Type B pancreatic cell (in vitro differentiated cells): ENCODE measurements at regions not wholly inside any gene's neighbourhood (a gene's known extent, or its start where the extent isn't known, plus 50 kb on each side); places are given as distances from the start of the nearest gene placed in this dataset.

Experiments used
- DNase-seq: peaks from one replicate; pipeline ENCODE4 v3.0.0; 2021; ENCODE audit warnings: mixed read lengths; ENCODE audit not compliant: unreplicated experiment; ENCODE audit errors: extremely low spot score
- H3K27ac Mint-ChIP-seq: 2 replicates; pipeline ENCODE4 v1.8.0; 2021; ENCODE audit warnings: mild to moderate bottlenecking, mixed read lengths
- H3K27me3 Mint-ChIP-seq: 2 replicates; pipeline ENCODE4 v1.8.0; 2021; ENCODE audit warnings: mixed read lengths
- H3K36me3 Mint-ChIP-seq: 2 replicates; pipeline ENCODE4 v1.8.0; 2021; ENCODE audit warnings: mixed read lengths
- H3K4me1 Mint-ChIP-seq: one replicate; pipeline ENCODE4 v1.8.0; 2021; ENCODE audit warnings: mixed read lengths; ENCODE audit not compliant: unreplicated experiment
- H3K4me3 Mint-ChIP-seq: 2 replicates; pipeline ENCODE4 v1.8.0; 2021; ENCODE audit warnings: mild to moderate bottlenecking, mixed read lengths
- H3K9me3 Mint-ChIP-seq: 2 replicates; pipeline ENCODE4 v1.8.0; 2021; ENCODE audit warnings: mixed read lengths
- CTCF ChIP-seq: fragments of 200-600 bp; sonication (generic); conservative IDR thresholded peaks from 2 replicates; pipeline ENCODE4 v1.5.0; 2021; ENCODE audit warnings: antibody characterized with exemption, mild to moderate bottlenecking

GRCh38 chr7:110529175-110529574 is 561.8 kb upstream of the LRRN3 start:
- H3K4me3 Mint-ChIP-seq: no peak overlapping the region
- no peak for DNase-seq
- no peak for TF ChIP-seq CTCF
- H3K27me3 Mint-ChIP-seq: no peaks in the 10 kb centered on the region
- no peaks in the 10 kb centered on the region for H3K36me3 Mint-ChIP-seq
- H3K4me1 Mint-ChIP-seq: peaks cover 11% of the 10 kb centered on the region
- no peak overlapping the region for H3K27ac Mint-ChIP-seq
- peaks cover 13% of the 10 kb centered on the region for H3K9me3 Mint-ChIP-seq

- Mint-ChIP-seq H3K27ac (no peak overlapping the region), H3K36me3 (no peaks in the 10 kb centered on the region), H3K27me3 (no peaks in the 10 kb centered on the region), H3K4me1 (peaks cover 18% of the 10 kb centered on the region), H3K4me3 (no peak overlapping the region), H3K9me3 (peaks cover 14% of the 10 kb centered on the region)
- DNase-seq: no peak
- TF ChIP-seq CTCF: no peak
Observed at GRCh38 chr7:110531186-110531585, 559.7 kb upstream of the LRRN3 start.

- Mint-ChIP-seq H3K27me3 (no peaks in the 10 kb centered on the region), H3K9me3 (peaks cover 28% of the 10 kb centered on the region), H3K4me3 (peak overlapping the region; percentile 71), H3K36me3 (no peaks in the 10 kb centered on the region), H3K4me1 (peaks cover 18% of the 10 kb centered on the region), H3K27ac (peak overlapping the region; percentile 97)
- DNase-seq: no peak
- no peak for TF ChIP-seq CTCF
Observed at GRCh38 chr7:110534241-110534931, 556.5 kb upstream of the LRRN3 start.

GRCh38 chr7:110539216-110539615 is 551.7 kb upstream of the LRRN3 start:
- Mint-ChIP-seq H3K4me3 (no peak overlapping the region), H3K27ac (no peak overlapping the region), H3K4me1 (peaks cover 7% of the 10 kb centered on the region), H3K36me3 (no peaks in the 10 kb centered on the region), H3K9me3 (peaks cover 17% of the 10 kb centered on the region), H3K27me3 (no peaks in the 10 kb centered on the region)
- no peak for TF ChIP-seq CTCF
- no peak for DNase-seq

GRCh38 chr7:110541962-110542361 is 549.0 kb upstream of the LRRN3 start:
- H3K4me3 Mint-ChIP-seq: no peak overlapping the region
- no peak overlapping the region for H3K27ac Mint-ChIP-seq
- no peak for DNase-seq
- no peaks in the 10 kb centered on the region for H3K27me3 Mint-ChIP-seq
- H3K4me1 Mint-ChIP-seq: no peaks in the 10 kb centered on the region
- H3K36me3 Mint-ChIP-seq: no peaks in the 10 kb centered on the region
- no peak for TF ChIP-seq CTCF
- H3K9me3 Mint-ChIP-seq: peaks cover 15% of the 10 kb centered on the region
